H54 (cell line): ENCODE measurements at regions not wholly inside any gene's neighbourhood (a gene's known extent, or its start where the extent isn't known, plus 50 kb on each side); places are given as distances from the start of the nearest gene placed in this dataset.
"Not testable (repeated sequence)": the region's sequence is repeated elsewhere in the genome, so short reads cannot be mapped to it uniquely, and the experiment has no call there.

Source experiments
- DNase-seq: peaks from one replicate; pipeline ENCODE4 v3.0.0; 2011; ENCODE audit warnings: low spot score, mixed read lengths; ENCODE audit not compliant: insufficient read length
- FAIRE-seq: peaks from 3 replicates; lab custom pipeline; 2011; peaks lifted over from hg19 to GRCh38; lab: Jason Lieb, UNC
- POLR2A ChIP-seq: IDR thresholded peaks from 2 replicates; pipeline ENCODE4 v1.6.1; 2011; ENCODE audit warnings: low read depth, mild to moderate bottlenecking, low read length

DNA sequence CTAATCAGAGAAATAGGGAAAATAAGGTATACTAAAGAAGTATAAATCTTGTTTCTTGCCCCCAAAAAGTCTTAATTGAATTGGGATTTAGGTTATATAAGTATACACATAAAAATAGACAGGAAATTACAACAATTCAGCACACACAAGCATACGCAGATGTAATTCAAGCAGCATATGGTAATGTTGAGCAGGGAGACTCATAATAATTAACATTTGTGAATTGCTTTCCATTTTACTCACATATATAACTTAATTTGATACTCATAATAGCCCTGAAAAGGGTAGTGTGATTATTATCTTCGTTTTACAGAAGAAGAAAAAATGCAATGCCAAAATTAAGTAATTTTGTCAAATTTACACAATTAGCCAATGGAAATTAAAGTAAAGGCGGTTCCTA, 313.5 kb upstream of the ECI2 start:
- FAIRE-seq (no peak), DNase-seq (no peak)
- no peak for TF ChIP-seq POLR2A

DNA sequence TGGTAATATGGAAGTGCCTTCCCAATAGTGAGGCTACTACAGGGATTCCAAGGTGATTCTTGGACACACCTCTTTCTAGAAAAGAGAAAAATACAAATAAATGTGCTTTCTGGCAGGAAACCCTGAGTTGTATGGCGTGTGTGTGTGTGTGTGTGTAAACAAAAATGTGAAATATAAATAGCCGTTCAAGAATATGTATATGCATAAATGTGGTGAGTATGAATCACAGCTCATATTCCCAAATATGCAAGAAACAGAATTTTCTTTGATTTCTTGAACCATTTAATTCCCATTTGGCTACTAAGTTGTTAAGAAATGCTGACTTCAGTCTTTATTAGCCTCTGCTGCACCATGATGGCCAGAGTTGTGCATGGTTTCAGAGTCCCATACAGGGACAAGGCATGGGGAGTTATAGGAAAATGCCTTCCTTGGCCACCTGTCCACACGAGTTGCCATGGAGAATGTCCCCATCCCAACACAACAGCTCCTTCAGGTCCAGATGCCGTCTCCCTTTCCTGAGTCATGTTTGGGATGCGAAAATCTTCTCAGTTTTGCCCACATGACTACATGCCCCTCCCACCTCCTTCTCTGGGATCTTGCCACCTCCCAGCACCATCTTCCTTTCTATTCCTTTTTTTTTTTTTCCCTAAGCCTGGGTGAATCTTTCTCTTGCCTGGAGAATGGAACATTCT, 312.4 kb upstream of the ECI2 start:
- FAIRE-seq = no peak

DNA sequence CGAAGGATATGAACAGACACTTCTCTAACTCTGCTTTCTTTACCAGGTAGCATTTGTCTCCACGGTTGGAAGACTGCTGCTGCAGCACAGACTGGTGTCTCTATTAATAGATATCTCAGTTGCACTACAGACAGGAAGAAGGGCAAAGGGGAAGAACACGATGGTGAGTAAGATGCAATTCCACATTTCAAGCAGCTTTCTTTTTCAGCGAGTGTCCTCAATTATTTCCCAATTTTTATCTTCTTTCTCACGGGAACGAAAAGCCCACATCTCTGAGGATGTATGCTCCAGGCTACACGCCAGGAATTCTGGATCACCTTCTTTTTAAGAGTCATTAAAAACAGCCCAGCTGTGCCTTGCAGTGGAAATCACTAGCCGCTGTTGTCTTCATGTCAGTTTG, 311.6 kb upstream of the ECI2 start:
- no peak for TF ChIP-seq POLR2A
- no peak for DNase-seq
- FAIRE-seq = no peak

More for the DNA sequence above, 312.4 kb upstream of the ECI2 start:
- no peak for TF ChIP-seq POLR2A
- no peak for DNase-seq

DNA sequence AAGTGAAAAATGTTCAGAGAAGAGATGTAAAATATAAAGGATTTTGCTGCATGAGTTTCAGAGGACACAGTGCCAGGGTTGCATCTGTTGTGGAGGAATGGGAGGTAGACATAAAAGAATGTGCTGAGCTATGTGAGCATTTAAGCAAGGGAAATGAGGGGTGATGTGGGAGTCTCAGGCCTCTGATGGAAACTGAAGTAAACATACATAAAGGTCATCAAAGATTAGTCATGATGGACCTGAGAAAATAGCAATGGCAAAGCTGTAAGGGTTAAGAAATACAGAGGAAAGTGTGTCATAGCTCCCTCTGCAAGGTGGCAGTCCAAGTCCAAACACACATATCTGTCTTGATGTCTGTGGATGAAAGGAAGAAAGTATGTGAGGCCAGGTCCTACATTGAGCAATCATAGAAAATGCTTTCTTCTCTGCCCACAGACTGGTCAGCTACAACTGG, 306.6 kb upstream of the ECI2 start:
- no peak for DNase-seq
- no peak for FAIRE-seq
- no peak for TF ChIP-seq POLR2A

DNA sequence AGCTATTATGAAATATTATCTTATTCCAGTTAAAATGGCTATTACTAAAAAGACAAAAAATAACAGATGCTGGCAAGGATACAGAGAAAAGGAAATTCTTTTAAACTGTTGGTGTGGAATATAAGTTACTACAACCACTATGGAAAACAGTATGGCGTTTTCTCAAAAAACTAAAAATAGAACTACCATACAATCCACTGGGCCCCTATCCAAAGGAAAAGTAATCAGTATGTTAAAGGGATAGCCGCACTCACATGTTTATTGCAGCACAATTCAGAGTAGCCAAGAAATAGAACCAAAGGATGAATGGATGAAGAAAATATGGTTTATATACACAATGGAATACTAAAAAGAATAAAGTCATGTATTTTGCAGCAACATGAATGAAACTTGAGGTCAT, 303.8 kb upstream of the ECI2 start:
- TF ChIP-seq POLR2A = no peak
- DNase-seq (no peak), FAIRE-seq (no peak)

DNA sequence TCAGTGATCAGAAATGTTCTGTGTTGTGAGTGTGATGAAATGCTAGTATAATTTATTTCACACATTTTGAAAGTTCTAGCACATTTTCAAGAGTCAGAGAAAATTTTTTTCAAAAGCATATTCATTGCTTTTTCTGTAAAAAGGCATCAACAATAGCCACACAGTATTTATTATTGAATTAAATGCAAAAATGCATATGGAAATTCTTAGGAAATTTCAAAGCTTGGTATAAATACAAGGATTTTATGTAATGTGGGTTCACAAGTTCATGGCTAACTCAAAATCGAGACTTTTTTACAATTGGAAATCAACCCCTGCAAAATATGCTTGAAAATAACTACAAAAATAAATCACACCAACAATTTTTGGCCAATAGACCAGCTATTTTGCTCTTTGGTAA, 302.0 kb upstream of the ECI2 start:
- DNase-seq = no peak
- FAIRE-seq = no peak
- TF ChIP-seq POLR2A = no peak

DNA sequence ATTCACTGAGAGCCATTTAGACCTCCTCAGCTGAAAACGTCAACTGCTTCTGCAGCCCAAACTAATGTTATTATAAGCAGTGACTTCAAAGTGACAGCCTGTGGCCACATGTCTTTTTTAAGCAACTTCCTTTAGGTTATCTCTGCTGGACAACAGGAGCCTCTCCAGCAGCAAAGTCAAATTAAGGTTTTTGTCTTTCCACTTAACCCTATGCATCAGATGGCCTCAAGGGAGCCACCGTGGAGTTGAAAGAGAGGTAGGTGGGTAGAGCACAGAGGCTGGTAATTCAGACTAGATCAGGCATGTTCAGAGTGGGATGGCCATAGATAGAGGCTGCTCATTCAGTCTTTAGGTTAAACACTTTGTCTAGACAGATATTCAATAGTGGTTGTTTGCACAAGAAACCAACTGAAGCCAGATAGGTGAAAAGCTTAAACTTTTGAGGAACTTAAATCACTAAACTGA, 300.6 kb upstream of the ECI2 start:
- no peak for TF ChIP-seq POLR2A
- DNase-seq = no peak
- FAIRE-seq = no peak

DNA sequence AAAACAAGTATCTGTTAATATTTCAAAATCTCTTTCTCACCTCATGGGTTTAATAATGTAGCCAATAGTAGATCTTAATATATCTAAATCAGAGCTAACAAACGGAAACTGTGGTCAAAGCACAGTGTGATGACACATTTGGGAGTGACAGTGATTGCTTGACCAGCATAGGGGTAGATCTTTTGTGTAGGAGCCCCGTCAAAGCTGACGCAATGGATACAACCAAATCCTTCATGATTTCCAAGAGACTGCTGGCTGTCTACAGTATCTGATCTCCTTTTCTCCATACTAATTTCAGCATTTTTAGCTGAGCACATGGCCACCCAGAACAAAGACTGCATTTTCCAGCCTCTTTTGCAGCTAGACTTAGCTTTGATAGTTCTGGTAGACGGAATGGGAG, 299.3 kb upstream of the ECI2 start:
- FAIRE-seq (no peak), DNase-seq (no peak)
- TF ChIP-seq POLR2A = no peak

DNA sequence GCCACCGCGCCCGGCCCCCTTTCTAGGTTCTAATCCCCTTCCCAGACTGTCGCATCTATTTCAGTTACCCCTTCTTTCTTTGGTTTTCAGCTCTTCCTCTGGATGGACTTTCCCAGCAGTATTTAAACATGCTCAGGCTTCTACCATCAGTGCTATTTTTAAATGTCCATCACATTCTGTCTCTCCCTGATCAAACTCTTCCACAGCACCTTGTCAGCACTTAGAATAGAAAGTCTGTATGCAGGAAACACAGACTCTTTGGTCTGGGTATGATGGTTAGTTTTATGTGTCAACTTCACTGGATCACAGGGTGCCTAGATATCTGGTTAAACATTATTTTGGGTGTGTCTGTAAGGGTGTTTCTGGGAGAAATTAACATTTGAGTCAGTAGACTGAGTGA, 297.8 kb upstream of the ECI2 start:
- FAIRE-seq = no peak
- no peak for TF ChIP-seq POLR2A

DNA sequence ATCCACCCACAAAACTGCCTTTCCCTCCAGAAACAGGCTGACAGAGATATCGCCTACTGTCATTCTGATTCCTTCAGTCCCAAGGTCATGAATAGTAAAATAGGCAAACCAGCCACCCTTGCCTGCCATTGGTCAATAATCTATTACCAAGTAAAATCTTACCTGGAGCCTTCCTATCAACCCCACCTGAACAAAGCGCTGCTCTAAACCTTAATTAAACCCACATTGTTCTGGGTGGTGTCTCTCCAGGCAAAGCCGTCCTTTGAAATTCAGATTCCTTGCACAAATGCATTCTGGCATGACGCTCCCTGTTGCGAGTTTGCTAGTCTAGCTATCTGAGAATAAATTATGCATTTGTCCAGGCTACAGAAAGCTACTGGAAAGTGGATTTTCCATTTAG, 291.6 kb upstream of the ECI2 start:
- TF ChIP-seq POLR2A = no peak
- no peak for FAIRE-seq
- no peak for DNase-seq

More for the DNA sequence above, 297.8 kb upstream of the ECI2 start:
- DNase-seq = no peak

DNA sequence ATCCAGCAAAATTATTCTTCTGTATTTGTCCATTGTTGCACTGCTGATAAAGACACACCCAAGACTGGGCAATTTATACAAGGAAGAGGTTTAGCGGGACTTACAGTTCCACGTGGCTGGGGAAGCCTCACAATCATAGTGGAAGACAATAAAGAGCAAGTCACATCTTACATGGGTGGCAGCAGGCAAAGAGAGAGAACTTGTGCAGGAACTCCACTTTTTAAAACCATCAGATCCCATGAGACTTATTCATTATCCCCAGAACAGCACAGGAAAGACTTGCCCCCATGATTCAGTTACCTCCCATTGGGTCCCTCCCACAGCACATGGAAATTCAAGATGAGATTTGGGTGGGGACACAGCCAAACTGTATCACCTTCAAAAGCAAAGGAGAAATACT, 286.5 kb upstream of the ECI2 start:
- DNase-seq = no peak
- no peak for FAIRE-seq
- TF ChIP-seq POLR2A = no peak

DNA sequence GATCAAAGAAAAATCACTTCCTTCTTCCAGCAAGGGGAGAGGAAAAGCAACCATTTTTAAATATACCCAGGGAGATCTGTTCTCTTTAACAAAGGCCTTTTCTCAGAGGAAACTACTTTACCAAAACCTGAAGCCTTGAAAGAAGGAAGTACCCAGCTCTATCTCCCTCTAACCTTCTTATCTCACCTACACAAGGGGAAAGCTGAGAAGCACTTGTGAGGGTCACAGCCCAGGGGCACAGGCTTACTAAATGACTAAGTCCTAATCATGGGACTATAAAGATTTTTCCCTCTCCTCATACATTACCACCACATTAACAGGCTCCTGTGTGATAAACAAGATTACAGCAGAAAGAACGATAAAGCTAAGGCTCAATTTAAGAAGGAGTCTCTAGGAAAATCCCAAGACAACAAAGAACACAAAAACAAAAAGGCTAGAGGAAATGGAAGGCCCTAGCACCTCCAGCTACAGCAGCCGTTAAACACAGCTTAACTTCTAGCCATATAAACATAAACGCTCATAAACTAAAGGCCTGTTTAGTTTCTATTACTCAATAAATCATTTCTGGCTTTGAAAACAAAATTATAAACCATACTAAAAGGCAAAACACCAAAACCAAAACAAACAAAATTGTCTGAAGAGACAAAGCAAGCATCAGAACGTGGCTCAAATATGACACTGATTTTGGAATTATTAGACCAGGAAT, 284.9 kb upstream of the ECI2 start:
- TF ChIP-seq POLR2A = no peak
- DNase-seq (no peak), FAIRE-seq (no peak)

DNA sequence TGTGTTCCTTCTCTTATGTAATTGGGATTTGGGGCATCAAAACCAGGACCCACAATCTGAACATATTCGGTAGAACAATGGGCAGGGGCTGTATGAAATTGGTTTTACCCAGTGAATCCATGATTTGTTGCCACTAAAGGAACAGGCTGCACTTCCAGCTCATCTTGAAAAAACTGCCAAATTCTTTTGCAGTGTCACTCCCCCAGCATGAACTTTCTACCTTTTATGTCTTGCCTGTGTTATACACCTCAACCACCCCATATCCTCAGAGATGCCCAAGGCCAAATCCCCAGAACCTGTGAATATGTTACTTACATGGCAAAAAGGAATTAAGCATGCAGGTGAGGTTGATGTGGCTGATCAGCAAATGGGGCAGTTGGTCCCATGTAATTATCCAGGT, 280.2 kb upstream of the ECI2 start:
- DNase-seq (no peak), FAIRE-seq (no peak)
- TF ChIP-seq POLR2A = no peak

DNA sequence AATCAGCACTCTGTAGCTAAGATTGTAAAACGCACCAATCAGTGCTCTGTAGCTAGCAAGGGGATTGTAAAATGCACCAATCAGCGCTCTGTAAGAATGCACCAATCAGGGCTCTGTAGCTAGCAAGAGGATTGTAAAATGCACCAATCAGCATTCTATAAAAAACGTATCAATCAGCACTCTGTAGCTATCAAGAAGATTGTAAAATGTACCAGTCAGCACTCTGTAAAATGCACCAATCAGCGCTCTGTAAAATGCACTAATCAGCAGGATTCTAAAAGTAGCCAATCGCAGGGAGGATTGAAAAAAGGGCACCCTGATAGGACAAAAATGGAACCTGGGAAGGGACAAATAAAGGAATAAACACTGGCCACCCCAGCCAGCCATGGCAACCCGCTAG, 278.7 kb upstream of the ECI2 start:
- FAIRE-seq = not testable (repeated sequence)

DNA sequence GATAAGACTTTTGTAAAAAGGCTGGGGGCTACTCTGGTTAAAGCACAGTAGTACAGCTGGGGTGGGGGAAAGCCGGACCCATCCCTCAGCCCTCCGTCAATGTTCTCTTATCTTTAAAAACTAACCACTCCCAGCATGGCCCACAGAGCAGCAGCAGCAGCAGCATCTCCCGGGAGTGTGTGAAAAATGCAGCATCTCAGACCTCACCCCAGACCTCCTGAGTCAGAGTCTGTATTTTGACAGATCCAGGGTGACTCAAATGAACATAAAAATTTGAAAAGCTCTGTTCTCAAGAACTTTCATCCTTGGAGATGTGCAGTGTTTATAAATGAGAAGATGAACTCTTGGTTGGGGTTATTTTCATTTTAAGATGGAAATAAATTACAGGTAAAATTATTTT, 277.7 kb upstream of the ECI2 start:
- no peak for TF ChIP-seq POLR2A
- DNase-seq (no peak), FAIRE-seq (no peak)

More for the DNA sequence above, 278.7 kb upstream of the ECI2 start:
- not testable (repeated sequence) for DNase-seq
